GM12892 (cell line): ENCODE measurements at regions not wholly inside any gene's neighbourhood (a gene's known extent, or its start where the extent isn't known, plus 50 kb on each side); places are given as distances from the start of the nearest gene placed in this dataset.

Experiments used
- POLR2A ChIP-seq: IDR thresholded peaks from 2 replicates; pipeline ENCODE4 v1.6.1; 2011; ENCODE audit warnings: low read depth, low read length, control low read depth
- POLR2AphosphoS5 ChIP-seq: IDR thresholded peaks from 2 replicates; pipeline ENCODE4 v1.6.1; 2011; ENCODE audit warnings: low read depth, low read length, control low read depth

GRCh38 chr9:20228096-20228495 lies 394.2 kb downstream of the MLLT3 start:
- TF ChIP-seq POLR2A (no peak), POLR2AphosphoS5 (no peak)
